GM23248 (cell line): ENCODE measurements at regions not wholly inside any gene's neighbourhood (a gene's known extent, or its start where the extent isn't known, plus 50 kb on each side); places are given as distances from the start of the nearest gene placed in this dataset.
"Not testable (repeated sequence)": the region's sequence is repeated elsewhere in the genome, so short reads cannot be mapped to it uniquely, and the experiment has no call there.

Source experiments
- DNase-seq: peaks from one replicate; pipeline ENCODE4 v3.0.0-alpha.2; 2015
- H2AFZ ChIP-seq: fragments of 200-600 bp; sonication (generic); 2 replicates; pipeline ENCODE4 v1.6.1; 2016; ENCODE audit warnings: antibody characterized with exemption
- H3F3A ChIP-seq: fragments of 200-600 bp; sonication (generic); 2 replicates; pipeline ENCODE4 v1.6.1; 2016; ENCODE audit warnings: mild to moderate bottlenecking, antibody characterized with exemption, mixed run types; ENCODE audit not compliant: insufficient read depth
- H3K27ac ChIP-seq: fragments of 200-600 bp; sonication (generic); 2 replicates; pipeline ENCODE4 v1.5.1; 2016; ENCODE audit warnings: mild to moderate bottlenecking
- H3K27me3 ChIP-seq: fragments of 200-600 bp; sonication (generic); replicated peaks from 2 replicates; pipeline ENCODE4 v1.6.1; 2016; ENCODE audit warnings: mild to moderate bottlenecking; ENCODE audit not compliant: insufficient read depth
- H3K36me3 ChIP-seq: fragments of 200-600 bp; sonication (generic); 2 replicates; pipeline ENCODE4 v1.6.1; 2016; ENCODE audit warnings: low read depth, mild to moderate bottlenecking
- H3K4me1 ChIP-seq: fragments of 200-600 bp; sonication (generic); 2 replicates; pipeline ENCODE4 v1.6.1; 2016; ENCODE audit warnings: mild to moderate bottlenecking; ENCODE audit not compliant: insufficient read depth
- H3K4me2 ChIP-seq: fragments of 200-600 bp; sonication (generic); one replicate; pipeline ENCODE4 v1.6.1; 2016; ENCODE audit warnings: mild to moderate bottlenecking; ENCODE audit not compliant: unreplicated experiment
- H3K4me3 ChIP-seq: fragments of 200-600 bp; sonication (generic); 2 replicates; pipeline ENCODE4 v1.5.1; 2016; ENCODE audit warnings: mild to moderate bottlenecking
- H3K79me2 ChIP-seq: fragments of 200-600 bp; sonication (generic); 2 replicates; pipeline ENCODE4 v1.6.1; 2016; ENCODE audit warnings: mild to moderate bottlenecking; ENCODE audit not compliant: insufficient read depth
- H3K9ac ChIP-seq: fragments of 200-600 bp; sonication (generic); 2 replicates; pipeline ENCODE4 v1.6.1; 2016; ENCODE audit warnings: mild to moderate bottlenecking
- H3K9me2 ChIP-seq: fragments of 200-600 bp; sonication (generic); 2 replicates; pipeline ENCODE4 v1.6.1; 2016; ENCODE audit warnings: mixed run types, mild to moderate bottlenecking, moderate library complexity; ENCODE audit not compliant: insufficient read depth
- H3K9me3 ChIP-seq: fragments of 200-600 bp; sonication (generic); one replicate; pipeline ENCODE4 v1.6.1; 2017; ENCODE audit warnings: low read depth
- H4K20me1 ChIP-seq: fragments of 200-600 bp; sonication (generic); 2 replicates; pipeline ENCODE4 v1.6.0; 2016; ENCODE audit not compliant: insufficient read depth
- EZH2 ChIP-seq: fragments of 200-600 bp; sonication (generic); IDR thresholded peaks from 2 replicates; pipeline ENCODE4 v1.6.1; 2018; ENCODE audit warnings: antibody characterized with exemption, mild to moderate bottlenecking; ENCODE audit not compliant: insufficient read depth, poor library complexity, severe bottlenecking
- EZH2phosphoT487 ChIP-seq: fragments of 200-600 bp; sonication (generic); IDR thresholded peaks from 2 replicates; pipeline ENCODE4 v1.6.1; 2018; ENCODE audit warnings: antibody characterized with exemption, moderate library complexity, mild to moderate bottlenecking, low read depth; ENCODE audit not compliant: insufficient read depth
- WGBS, 2 experiments: methylation state at CpG; one replicate each; pipeline ENCODE4 v1.1.6; 2015 to 2017; ENCODE audit warnings: low lambda C conversion rate in 2 of 2, low coverage in 1 of 2; ENCODE audit errors: missing lambda C conversion rate in 2 of 2; 5-methylcytosine and 5-hydroxymethylcytosine counted together
- in situ Hi-C: fragments of 300-500 bp; cut with MboI; formaldehyde crosslinking; loops from 2 replicates; pipeline ENCODE4 v1.15.0; 2020

DNA sequence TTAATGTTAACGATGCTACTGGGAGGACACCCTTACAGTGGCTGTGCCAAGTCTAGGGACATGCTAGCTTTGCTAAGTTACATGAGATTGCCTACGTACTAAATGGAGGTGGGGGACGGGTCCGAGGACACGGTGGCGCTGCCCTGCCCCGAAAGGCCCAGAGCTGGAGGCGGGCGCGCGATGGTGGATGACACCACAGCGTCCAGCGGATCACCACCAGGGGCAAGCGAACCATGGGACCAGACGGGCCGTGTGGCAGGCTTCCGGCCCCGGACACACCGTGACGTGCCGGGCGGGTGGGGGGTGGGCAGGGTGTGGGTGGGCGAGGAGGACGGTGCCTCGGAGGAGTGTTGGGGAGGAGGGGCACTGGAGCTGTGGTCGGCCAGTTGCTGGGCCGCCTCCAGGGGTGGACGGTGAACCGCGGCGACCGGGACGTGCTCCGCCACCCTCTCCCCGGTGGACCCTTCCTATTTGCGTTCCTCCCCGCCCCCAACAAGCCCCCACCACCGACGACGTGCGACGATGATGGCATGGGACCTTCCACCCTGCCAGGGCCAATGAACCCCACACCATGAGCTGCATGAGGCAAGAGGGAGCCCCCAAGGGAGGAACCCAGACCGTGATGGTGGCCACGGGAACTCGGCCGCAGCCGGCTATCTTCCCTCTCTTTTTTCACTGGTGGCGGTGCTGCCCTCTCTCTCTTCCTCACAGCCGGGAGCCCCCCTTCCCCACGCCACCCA is 773.3 kb upstream of the DEFB115 start:
- Histone ChIP-seq H3K9ac (no peak overlapping the region), H2AFZ (no peak overlapping the region), H3K27ac (no peak overlapping the region), H3K9me3 (no peaks in the 10 kb centered on the region), H3K36me3 (no peaks in the 10 kb centered on the region), H4K20me1 (no peaks in the 10 kb centered on the region), H3K27me3 (no peaks in the 10 kb centered on the region), H3K4me3 (no peak overlapping the region), H3K4me1 (no peaks in the 10 kb centered on the region), H3K79me2 (no peaks in the 10 kb centered on the region), H3K4me2 (no peak overlapping the region), H3F3A (no peaks in the 10 kb centered on the region), H3K9me2 (no peaks in the 10 kb centered on the region)
- WGBS, 2 experiments, result 76 to 78% methylated on average over 15 to 46 of the region's 50 CpGs
- in situ Hi-C loops, result no loop called here
- DNase-seq, result no peak
- no peak for TF ChIP-seq EZH2phosphoT487
- TF ChIP-seq EZH2, result no peak

GRCh38 chr20:30484749-30485070 is 772.8 kb upstream of the DEFB115 start:
- Histone ChIP-seq H3K4me3 (no peak overlapping the region), H3K79me2 (no peaks in the 10 kb centered on the region), H3K9ac (no peak overlapping the region), H3K36me3 (no peaks in the 10 kb centered on the region), H3K9me2 (no peaks in the 10 kb centered on the region), H3K27me3 (no peaks in the 10 kb centered on the region), H2AFZ (no peak overlapping the region), H3K4me1 (no peaks in the 10 kb centered on the region), H3K27ac (no peak overlapping the region), H4K20me1 (no peaks in the 10 kb centered on the region), H3K4me2 (no peak overlapping the region), H3K9me3 (no peaks in the 10 kb centered on the region), H3F3A (no peaks in the 10 kb centered on the region)
- DNase-seq, result no peak
- TF ChIP-seq EZH2 (no peak), EZH2phosphoT487 (no peak)
- WGBS, 2 experiments, result 64 to 69% methylated on average over 15 to 17 of the region's 17 CpGs
- in situ Hi-C loops, result no loop called here

- Histone ChIP-seq H3K27ac (no peak overlapping the region), H3K9me2 (no peaks in the 10 kb centered on the region), H3K27me3 (no peaks in the 10 kb centered on the region), H3F3A (no peaks in the 10 kb centered on the region), H3K4me2 (no peak overlapping the region), H2AFZ (no peak overlapping the region), H3K4me3 (no peak overlapping the region), H3K9ac (no peak overlapping the region), H3K79me2 (no peaks in the 10 kb centered on the region), H4K20me1 (no peaks in the 10 kb centered on the region), H3K9me3 (no peaks in the 10 kb centered on the region), H3K36me3 (no peaks in the 10 kb centered on the region), H3K4me1 (no peaks in the 10 kb centered on the region)
- whole genome bisulfite sequencing, 2 experiments, result 86 to 87% methylated on average over 33 to 50 of the region's 50 CpGs
- no peak for DNase-seq
- in situ Hi-C loops, result no loop called here
- TF ChIP-seq EZH2 (no peak), EZH2phosphoT487 (no peak)
Measured at GRCh38 chr20:30485331-30486102, 771.9 kb upstream of the DEFB115 start.

GRCh38 chr20:30486103-30486478 is 771.4 kb upstream of the DEFB115 start:
- Histone ChIP-seq H3K4me2 (no peak overlapping the region), H3K36me3 (no peaks in the 10 kb centered on the region), H3F3A (no peaks in the 10 kb centered on the region), H3K27ac (no peak overlapping the region), H3K9me3 (no peaks in the 10 kb centered on the region), H3K27me3 (no peaks in the 10 kb centered on the region), H4K20me1 (no peaks in the 10 kb centered on the region), H3K9ac (no peak overlapping the region), H3K4me3 (no peak overlapping the region), H2AFZ (no peak overlapping the region), H3K79me2 (no peaks in the 10 kb centered on the region), H3K4me1 (no peaks in the 10 kb centered on the region), H3K9me2 (no peaks in the 10 kb centered on the region)
- 71 to 75% methylated on average over 14 of the region's 14 CpGs for WGBS, 2 experiments
- no peak for DNase-seq
- TF ChIP-seq EZH2phosphoT487 (no peak), EZH2 (no peak)
- in situ Hi-C loops, result no loop called here

DNA sequence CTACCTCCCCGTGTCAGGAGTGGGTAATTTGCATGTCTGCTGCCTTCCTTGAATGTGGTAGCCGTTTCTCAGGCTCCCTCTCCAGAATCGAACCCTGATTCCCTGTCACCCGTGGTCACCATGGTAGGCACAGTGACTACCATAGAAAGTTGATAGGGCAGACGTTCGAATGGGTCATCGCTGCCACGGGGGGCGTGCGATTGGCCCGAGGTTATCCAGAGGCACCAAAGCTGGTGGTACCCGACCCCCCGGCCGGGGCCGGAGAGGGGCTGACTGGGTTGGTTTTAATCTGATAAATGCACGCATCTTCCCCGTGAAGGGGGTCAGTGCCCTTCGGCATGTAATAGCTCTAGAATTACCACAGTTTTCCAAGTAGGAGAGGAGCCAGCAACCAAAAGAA is 770.0 kb upstream of the DEFB115 start:
- H2AFZ ChIP-seq, H3K4me3 ChIP-seq, H3K9ac ChIP-seq, H3K9me3 ChIP-seq, H3K27ac ChIP-seq, H3K4me2 ChIP-seq, in situ Hi-C loops, H4K20me1 ChIP-seq, H3K79me2 ChIP-seq, H3K9me2 ChIP-seq, DNase-seq, H3K4me1 ChIP-seq, H3K36me3 ChIP-seq, H3K27me3 ChIP-seq, H3F3A ChIP-seq: not testable (repeated sequence)
- WGBS, 2 experiments, result 64 to 66% methylated on average over 18 of the region's 18 CpGs
